ENCODE measurements at regions not wholly inside any gene's neighbourhood (a gene's known extent, or its start where the extent isn't known, plus 50 kb on each side); places are given as distances from the start of the nearest gene placed in this dataset.

GRCh38 chr18:75480487-75480886 is 53.0 kb upstream of the SMIM21 start:
- intact Hi-C loops (cut with micrococcal nuclease) (no loop called here), in situ Hi-C loops (cut with MboI) (loop anchor here (25.0 kb wide), 1 partner anchor 818 kb away; no protein-coding TSS in a partner anchor)
- ChIA-PET POLR2A (no interaction called here), CTCF (ENCODE audit: low intra/inter-chr PET ratio) (no interaction called here)
- ATAC-seq: no peak
- Histone ChIP-seq H2AFZ (ENCODE audit: low read depth, low read length) (no peak overlapping the region), H3K9ac (ENCODE audit: insufficient read depth in 1 of 2, low read depth in 2 of 2, low read length in 2 of 2) (no peak overlapping the region), H3K36me3 (ENCODE audit: control insufficient read depth, insufficient read depth, low read length) (no peaks in the 10 kb centered on the region), H3K4me1 (replicated peaks in 1 of 2; ENCODE audit: control insufficient read depth in 2 of 2, insufficient read depth in 2 of 2, low read length in 2 of 2) (no peaks in the 10 kb centered on the region), H3K9me3 (replicated peaks; ENCODE audit: control insufficient read depth, insufficient read depth, low read depth, low read length) (no peaks in the 10 kb centered on the region), H3K27me3 (ENCODE audit: control insufficient read depth in 2 of 2, insufficient read depth in 2 of 2, low read length in 2 of 2) (no peaks in the 10 kb centered on the region), H3K9me1 (ENCODE audit: control insufficient read depth, insufficient read depth, low read length) (no peaks in the 10 kb centered on the region), H3K4me3 (no peak overlapping the region), H3K4me2 (ENCODE audit: insufficient read depth, low read length) (no peak overlapping the region), H4K20me1 (replicated peaks; ENCODE audit: control insufficient read depth, insufficient read depth, low read length) (no peaks in the 10 kb centered on the region), H3K27ac (ENCODE audit: extremely low read depth, low read depth, low read length) (no peak overlapping the region), H3K79me2 (ENCODE audit: control insufficient read depth, insufficient read depth, low read length) (no peaks in the 10 kb centered on the region)
- FAIRE-seq: no peak
- TF ChIP-seq ELK1 (CRISPR knock-in tag; IDR thresholded peaks at IDR 0.05) (no peak), HIVEP1 (CRISPR knock-in tag; IDR thresholded peaks at IDR 0.05) (no peak), CSDE1 (IDR thresholded peaks at IDR 0.05) (no peak), ZNF263 (CRISPR knock-in tag; IDR thresholded peaks at IDR 0.05; ENCODE audit: borderline replicate concordance) (no peak)
- BruUV-seq (replicated peaks): no TSS peak
- 5% methylated on average over 2 of the region's 2 CpGs for WGBS (ENCODE audit: insufficient coverage, low coverage, missing lambda C conversion rate)
- no peak for DNase-seq (ENCODE audit: extremely low read depth in 1 of 4, low spot score in 3 of 4)

All from K562 (cell line).